Liver (tissue), 3 donors: ENCODE measurements at regions not wholly inside any gene's neighbourhood (a gene's known extent, or its start where the extent isn't known, plus 50 kb on each side); places are given as distances from the start of the nearest gene placed in this dataset.

Experiments
- CTCF ChIP-seq: fragments of 150-350 bp; IDR thresholded peaks from 2 replicates; pipeline ENCODE4 v1.5.1; 2017; ENCODE audit warnings: improper control_type of control experiment, low read depth, low read length; ENCODE audit not compliant: missing input control
- GABPA ChIP-seq, 2 donors: IDR thresholded peaks in 1 of 2; conservative IDR thresholded peaks in 1 of 2; 2 replicates each; pipeline ENCODE4 v1.6.1; 2016; ENCODE audit warnings: antibody characterized with exemption in 2 of 2, mild to moderate bottlenecking in 1 of 2, moderate library complexity in 1 of 2
- HNF4A ChIP-seq, 2 donors: conservative IDR thresholded peaks; 2 replicates each; pipeline ENCODE4 v1.6.1; 2016; ENCODE audit warnings: antibody characterized with exemption in 2 of 2, mild to moderate bottlenecking in 2 of 2
- JUND ChIP-seq, 2 donors: IDR thresholded peaks; 2 replicates each; pipeline ENCODE4 v1.6.1; 2016; ENCODE audit warnings: antibody characterized with exemption in 2 of 2
- RXRA ChIP-seq, 2 donors: IDR thresholded peaks; 2 replicates each; pipeline ENCODE4 v1.6.1; 2017 to 2018; ENCODE audit warnings: antibody characterized with exemption in 2 of 2, mild to moderate bottlenecking in 1 of 2
- TF ChIP-seq, protein P1 (sequence below): IDR thresholded peaks from 2 replicates; pipeline ENCODE4 v1.6.1; 2016; ENCODE audit warnings: antibody characterized with exemption, mild to moderate bottlenecking
- donor health status: healthy.
- donor health status: healthy.

DNA sequence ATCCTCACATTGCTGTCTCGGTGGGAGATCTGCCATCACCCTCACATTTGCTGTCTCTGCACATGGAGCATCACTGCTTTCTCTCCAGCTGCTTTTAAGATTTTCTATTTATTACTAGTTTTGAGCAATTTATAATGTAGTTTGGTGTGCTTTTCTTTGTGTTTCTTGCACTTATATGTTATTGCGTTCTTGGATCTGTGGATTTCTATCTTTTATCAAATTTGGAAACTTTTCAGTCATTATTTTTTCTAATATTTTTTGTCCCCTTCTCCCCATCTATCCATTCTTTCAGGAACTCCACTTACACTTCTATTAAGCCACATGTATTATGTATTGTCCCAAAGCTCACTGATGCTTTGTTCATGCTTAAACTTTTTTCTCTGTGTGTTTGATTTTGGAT lies 108.9 kb downstream of the FOXL3 start:
- TF ChIP-seq RXRA (IDR thresholded peaks at IDR 0.05) (no peak), HNF4A (conservative IDR thresholded peaks at IDR 0.05) (no peak), CTCF (no peak), GABPA (IDR thresholded peaks at IDR 0.05 in 1 of 2, conservative IDR thresholded peaks at IDR 0.05 in 1 of 2) (no peak), JUND (IDR thresholded peaks at IDR 0.05) (no peak)
- TF ChIP-seq, protein P1, sequence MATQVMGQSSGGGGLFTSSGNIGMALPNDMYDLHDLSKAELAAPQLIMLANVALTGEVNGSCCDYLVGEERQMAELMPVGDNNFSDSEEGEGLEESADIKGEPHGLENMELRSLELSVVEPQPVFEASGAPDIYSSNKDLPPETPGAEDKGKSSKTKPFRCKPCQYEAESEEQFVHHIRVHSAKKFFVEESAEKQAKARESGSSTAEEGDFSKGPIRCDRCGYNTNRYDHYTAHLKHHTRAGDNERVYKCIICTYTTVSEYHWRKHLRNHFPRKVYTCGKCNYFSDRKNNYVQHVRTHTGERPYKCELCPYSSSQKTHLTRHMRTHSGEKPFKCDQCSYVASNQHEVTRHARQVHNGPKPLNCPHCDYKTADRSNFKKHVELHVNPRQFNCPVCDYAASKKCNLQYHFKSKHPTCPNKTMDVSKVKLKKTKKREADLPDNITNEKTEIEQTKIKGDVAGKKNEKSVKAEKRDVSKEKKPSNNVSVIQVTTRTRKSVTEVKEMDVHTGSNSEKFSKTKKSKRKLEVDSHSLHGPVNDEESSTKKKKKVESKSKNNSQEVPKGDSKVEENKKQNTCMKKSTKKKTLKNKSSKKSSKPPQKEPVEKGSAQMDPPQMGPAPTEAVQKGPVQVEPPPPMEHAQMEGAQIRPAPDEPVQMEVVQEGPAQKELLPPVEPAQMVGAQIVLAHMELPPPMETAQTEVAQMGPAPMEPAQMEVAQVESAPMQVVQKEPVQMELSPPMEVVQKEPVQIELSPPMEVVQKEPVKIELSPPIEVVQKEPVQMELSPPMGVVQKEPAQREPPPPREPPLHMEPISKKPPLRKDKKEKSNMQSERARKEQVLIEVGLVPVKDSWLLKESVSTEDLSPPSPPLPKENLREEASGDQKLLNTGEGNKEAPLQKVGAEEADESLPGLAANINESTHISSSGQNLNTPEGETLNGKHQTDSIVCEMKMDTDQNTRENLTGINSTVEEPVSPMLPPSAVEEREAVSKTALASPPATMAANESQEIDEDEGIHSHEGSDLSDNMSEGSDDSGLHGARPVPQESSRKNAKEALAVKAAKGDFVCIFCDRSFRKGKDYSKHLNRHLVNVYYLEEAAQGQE, result no peak
